H9 (cell line): ENCODE measurements at regions not wholly inside any gene's neighbourhood (a gene's known extent, or its start where the extent isn't known, plus 50 kb on each side); places are given as distances from the start of the nearest gene placed in this dataset.

Source experiments
- DNase-seq: peaks from one replicate; pipeline ENCODE4 v3.0.0-alpha.2; 2017
- H2AFZ ChIP-seq: one replicate; pipeline ENCODE4 v1.6.1; 2013; ENCODE audit warnings: mild to moderate bottlenecking, low read length, control low read depth, moderate library complexity
- H2AK5ac ChIP-seq: 2 replicates; pipeline ENCODE4 v1.6.1; 2013; ENCODE audit warnings: low read length, control low read depth, mixed read lengths; ENCODE audit not compliant: insufficient read length
- H2BK120ac ChIP-seq: one replicate; pipeline ENCODE4 v1.6.1; 2013; ENCODE audit warnings: low read depth, mild to moderate bottlenecking, low read length, control low read depth, inconsistent platforms; ENCODE audit not compliant: poor library complexity, severe bottlenecking
- H2BK12ac ChIP-seq: 2 replicates; pipeline ENCODE4 v1.6.1; 2013; ENCODE audit warnings: low read length, control low read depth, mixed read lengths, low read depth; ENCODE audit not compliant: insufficient read length
- H2BK15ac ChIP-seq: 2 replicates; pipeline ENCODE4 v1.6.1; 2013; ENCODE audit warnings: low read depth, low read length, control low read depth
- H2BK20ac ChIP-seq: one replicate; pipeline ENCODE4 v1.6.1; 2013; ENCODE audit warnings: low read depth, mild to moderate bottlenecking, low read length, control low read depth, inconsistent platforms; ENCODE audit not compliant: poor library complexity, severe bottlenecking
- H2BK5ac ChIP-seq: 2 replicates; pipeline ENCODE4 v1.6.1; 2013; ENCODE audit warnings: low read length, control low read depth, mixed read lengths; ENCODE audit not compliant: insufficient read length
- H3K14ac ChIP-seq: 2 replicates; pipeline ENCODE4 v1.6.1; 2013; ENCODE audit warnings: low read length, control low read depth; ENCODE audit not compliant: insufficient read depth
- H3K18ac ChIP-seq: 2 replicates; pipeline ENCODE4 v1.6.1; 2013; ENCODE audit warnings: low read depth, mild to moderate bottlenecking, mixed read lengths, low read length, control low read depth; ENCODE audit not compliant: insufficient read length
- H3K23ac ChIP-seq: 2 replicates; pipeline ENCODE4 v1.6.1; 2013; ENCODE audit warnings: low read length, control low read depth, mixed read lengths, low read depth; ENCODE audit not compliant: insufficient read length
- H3K23me2 ChIP-seq: 2 replicates; pipeline ENCODE4 v1.6.1; 2013; ENCODE audit warnings: low read depth, mild to moderate bottlenecking, mixed read lengths, low read length, control low read depth; ENCODE audit not compliant: insufficient read length, poor library complexity, severe bottlenecking
- H3K27ac ChIP-seq: 2 replicates; pipeline ENCODE4 v1.5.1; 2013; ENCODE audit warnings: low read length, control low read depth, mixed read lengths, low read depth; ENCODE audit not compliant: insufficient read length
- H3K27me3 ChIP-seq: 2 replicates; pipeline ENCODE4 v1.6.1; 2013; ENCODE audit warnings: low read length, control low read depth, inconsistent platforms; ENCODE audit not compliant: insufficient read depth
- H3K4ac ChIP-seq: 2 replicates; pipeline ENCODE4 v1.6.1; 2013; ENCODE audit warnings: low read depth, mild to moderate bottlenecking, control low read depth, inconsistent platforms, low read length, moderate library complexity
- H3K4me1 ChIP-seq: 2 replicates; pipeline ENCODE4 v1.6.1; 2013; ENCODE audit warnings: low read length, control low read depth, inconsistent platforms; ENCODE audit not compliant: insufficient read depth
- H3K4me2 ChIP-seq: 2 replicates; pipeline ENCODE4 v1.6.1; 2013; ENCODE audit warnings: low read length, control low read depth, mixed read lengths; ENCODE audit not compliant: insufficient read length, insufficient read depth
- H3K56ac ChIP-seq: 2 replicates; pipeline ENCODE4 v1.6.1; 2013; ENCODE audit warnings: low read depth, mild to moderate bottlenecking, mixed read lengths, low read length, control low read depth; ENCODE audit not compliant: insufficient read length
- H3K79me1 ChIP-seq: 2 replicates; pipeline ENCODE4 v1.6.1; 2013; ENCODE audit warnings: low read depth, mild to moderate bottlenecking, moderate library complexity, low read length, control low read depth, inconsistent platforms; ENCODE audit not compliant: insufficient read depth, poor library complexity, severe bottlenecking
- H3K79me2 ChIP-seq: 2 replicates; pipeline ENCODE4 v1.6.1; 2013; ENCODE audit warnings: low read length, control low read depth, inconsistent platforms; ENCODE audit not compliant: insufficient read depth
- H3K9ac ChIP-seq: 2 replicates; pipeline ENCODE4 v1.6.1; 2013; ENCODE audit warnings: low read length, control low read depth, mixed read lengths; ENCODE audit not compliant: insufficient read length; ENCODE audit errors: extremely low read depth
- H3K9me3 ChIP-seq: one replicate; pipeline ENCODE4 v1.6.1; 2013; ENCODE audit warnings: low read depth, low read length, inconsistent platforms; ENCODE audit not compliant: control insufficient read depth
- H3T11ph ChIP-seq: one replicate; pipeline ENCODE4 v1.6.1; 2013; ENCODE audit warnings: mild to moderate bottlenecking, low read length, control low read depth, inconsistent platforms
- H4K20me1 ChIP-seq: one replicate; pipeline ENCODE4 v1.6.1; 2013; ENCODE audit not compliant: control insufficient read depth, insufficient read length, insufficient read depth
- H4K5ac ChIP-seq: 2 replicates; pipeline ENCODE4 v1.6.1; 2013; ENCODE audit warnings: low read depth, mild to moderate bottlenecking, mixed read lengths, low read length, control low read depth; ENCODE audit not compliant: insufficient read length
- H4K8ac ChIP-seq: replicated peaks from 2 replicates; pipeline ENCODE4 v1.6.1; 2013; ENCODE audit warnings: low read length, control low read depth, mixed read lengths, low read depth; ENCODE audit not compliant: insufficient read length
- H4K91ac ChIP-seq: 2 replicates; pipeline ENCODE4 v1.6.1; 2013; ENCODE audit warnings: low read depth, mild to moderate bottlenecking, moderate library complexity, mixed read lengths, low read length, control low read depth; ENCODE audit not compliant: insufficient read length
- H3K27ac Mint-ChIP-seq, 3 experiments: 2 replicates in 2 of 3; 3 replicates in 1 of 3; pipeline ENCODE4 v1.8.0; 2020 to 2021; ENCODE audit warnings: mixed read lengths in 3 of 3, mild to moderate bottlenecking in 1 of 3, moderate library complexity in 1 of 3
- H3K27me3 Mint-ChIP-seq: 2 replicates; pipeline ENCODE4 v1.8.0; 2021; ENCODE audit warnings: low read depth, mild to moderate bottlenecking, moderate library complexity, mixed read lengths
- H3K36me3 Mint-ChIP-seq, 3 experiments: 2 replicates in 2 of 3; 3 replicates in 1 of 3; pipeline ENCODE4 v1.8.0; 2020 to 2021; ENCODE audit warnings: low read depth in 3 of 3, mixed read lengths in 3 of 3; ENCODE audit not compliant: insufficient read depth in 1 of 3
- H3K4me1 Mint-ChIP-seq, 2 experiments: 2 replicates each; pipeline ENCODE4 v1.8.0; 2020; ENCODE audit warnings: mixed read lengths in 2 of 2
- H3K4me3 Mint-ChIP-seq, 2 experiments: 2 replicates in 1 of 2; 3 replicates in 1 of 2; pipeline ENCODE4 v1.8.0; 2020 to 2021; ENCODE audit warnings: mild to moderate bottlenecking in 2 of 2, mixed read lengths in 2 of 2, moderate library complexity in 1 of 2
- H3K9me3 Mint-ChIP-seq, 2 experiments: 2 replicates in 1 of 2; 3 replicates in 1 of 2; pipeline ENCODE4 v1.8.0; 2020; ENCODE audit warnings: mild to moderate bottlenecking in 2 of 2, mixed read lengths in 2 of 2, moderate library complexity in 1 of 2
- CTCF ChIP-seq: fragments of 200-600 bp; sonication (generic); conservative IDR thresholded peaks from 3 replicates; pipeline ENCODE4 v1.8.0; 2021; ENCODE audit warnings: antibody characterized with exemption, mild to moderate bottlenecking
- WGBS: extraction: QIAGEN DNeasy Blood & Tissue Kit; methylation state at CpG from one replicate; pipeline ENCODE4 v1.1.7; 2013; ENCODE audit warnings: missing lambda C conversion rate, low lambda C conversion rate, mixed read lengths; ENCODE audit not compliant: insufficient read length; ENCODE audit errors: extremely low coverage; 5-methylcytosine and 5-hydroxymethylcytosine counted together

- Histone ChIP-seq H3K79me1 (no peaks in the 10 kb centered on the region), H2AK5ac (no peak overlapping the region), H2BK120ac (no peak overlapping the region), H2BK20ac (no peak overlapping the region), H3K56ac (no peak overlapping the region), H2AFZ (no peak overlapping the region), H4K8ac (no peak overlapping the region), H3K23me2 (no peaks in the 10 kb centered on the region), H3T11ph (no peak overlapping the region), H2BK15ac (no peak overlapping the region), H3K18ac (no peak overlapping the region), H4K20me1 (no peaks in the 10 kb centered on the region), H3K9me3 (no peaks in the 10 kb centered on the region), H3K27me3 (no peaks in the 10 kb centered on the region), H3K23ac (no peak overlapping the region), H3K4me2 (no peak overlapping the region), H3K4ac (no peak overlapping the region), H2BK12ac (no peak overlapping the region), H4K91ac (no peak overlapping the region), H3K14ac (no peak overlapping the region), H3K9ac (no peak overlapping the region), H3K4me1 (no peaks in the 10 kb centered on the region; the same call in 1 of the 2 replicates), H3K79me2 (no peaks in the 10 kb centered on the region), H2BK5ac (no peak overlapping the region), H4K5ac (no peak overlapping the region), H3K27ac (no peak overlapping the region)
- no peak for DNase-seq
- peaks cover 4 to 8% of the 10 kb centered on the region in 2 experiments; a peak in 3 of 5 replicates for H3K9me3 Mint-ChIP-seq
- no peaks in the 10 kb centered on the region for H3K4me1 Mint-ChIP-seq
- no CpG with 5 or more reads among the region's 1 CpG for WGBS
- H3K36me3 Mint-ChIP-seq = peaks cover 0 to 7% (median 0%) of the 10 kb centered on the region in 3 experiments; a peak in 2 of 7 replicates
- no peak for TF ChIP-seq CTCF
- H3K4me3 Mint-ChIP-seq = no peak overlapping the region
- H3K27ac Mint-ChIP-seq = no peak overlapping the region
- H3K27me3 Mint-ChIP-seq = no peaks in the 10 kb centered on the region; the same call in 1 of the 2 replicates
Measured at GRCh38 chr10:44635176-44635575, 250.3 kb upstream of the CXCL12 start.
